ENCODE measurements at regions not wholly inside any gene's neighbourhood (a gene's known extent, or its start where the extent isn't known, plus 50 kb on each side); places are given as distances from the start of the nearest gene placed in this dataset.

DNA sequence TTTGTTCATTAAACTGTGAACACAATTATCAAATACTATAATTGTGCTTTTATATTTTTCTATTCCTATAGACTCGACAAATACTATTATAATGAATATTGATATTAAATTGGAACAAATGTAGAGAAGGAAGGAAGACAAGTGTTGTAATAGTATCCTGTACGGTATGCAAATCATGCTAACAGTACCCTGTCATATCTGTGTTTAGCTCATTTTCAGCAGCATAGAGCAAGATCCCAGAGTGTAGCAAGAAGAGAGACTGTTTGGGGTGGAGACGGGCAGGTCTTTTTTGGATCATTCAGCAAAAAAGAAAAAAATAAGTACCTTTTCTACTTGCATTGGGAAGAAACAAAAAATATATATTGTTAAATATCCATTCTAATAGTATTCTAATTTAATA is 224.1 kb downstream of the TPRG1 start (continued):
- TF ChIP-seq, protein P1, sequence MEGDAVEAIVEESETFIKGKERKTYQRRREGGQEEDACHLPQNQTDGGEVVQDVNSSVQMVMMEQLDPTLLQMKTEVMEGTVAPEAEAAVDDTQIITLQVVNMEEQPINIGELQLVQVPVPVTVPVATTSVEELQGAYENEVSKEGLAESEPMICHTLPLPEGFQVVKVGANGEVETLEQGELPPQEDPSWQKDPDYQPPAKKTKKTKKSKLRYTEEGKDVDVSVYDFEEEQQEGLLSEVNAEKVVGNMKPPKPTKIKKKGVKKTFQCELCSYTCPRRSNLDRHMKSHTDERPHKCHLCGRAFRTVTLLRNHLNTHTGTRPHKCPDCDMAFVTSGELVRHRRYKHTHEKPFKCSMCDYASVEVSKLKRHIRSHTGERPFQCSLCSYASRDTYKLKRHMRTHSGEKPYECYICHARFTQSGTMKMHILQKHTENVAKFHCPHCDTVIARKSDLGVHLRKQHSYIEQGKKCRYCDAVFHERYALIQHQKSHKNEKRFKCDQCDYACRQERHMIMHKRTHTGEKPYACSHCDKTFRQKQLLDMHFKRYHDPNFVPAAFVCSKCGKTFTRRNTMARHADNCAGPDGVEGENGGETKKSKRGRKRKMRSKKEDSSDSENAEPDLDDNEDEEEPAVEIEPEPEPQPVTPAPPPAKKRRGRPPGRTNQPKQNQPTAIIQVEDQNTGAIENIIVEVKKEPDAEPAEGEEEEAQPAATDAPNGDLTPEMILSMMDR (IDR thresholded peaks at IDR 0.05): no peak
- TF ChIP-seq, protein P2, sequence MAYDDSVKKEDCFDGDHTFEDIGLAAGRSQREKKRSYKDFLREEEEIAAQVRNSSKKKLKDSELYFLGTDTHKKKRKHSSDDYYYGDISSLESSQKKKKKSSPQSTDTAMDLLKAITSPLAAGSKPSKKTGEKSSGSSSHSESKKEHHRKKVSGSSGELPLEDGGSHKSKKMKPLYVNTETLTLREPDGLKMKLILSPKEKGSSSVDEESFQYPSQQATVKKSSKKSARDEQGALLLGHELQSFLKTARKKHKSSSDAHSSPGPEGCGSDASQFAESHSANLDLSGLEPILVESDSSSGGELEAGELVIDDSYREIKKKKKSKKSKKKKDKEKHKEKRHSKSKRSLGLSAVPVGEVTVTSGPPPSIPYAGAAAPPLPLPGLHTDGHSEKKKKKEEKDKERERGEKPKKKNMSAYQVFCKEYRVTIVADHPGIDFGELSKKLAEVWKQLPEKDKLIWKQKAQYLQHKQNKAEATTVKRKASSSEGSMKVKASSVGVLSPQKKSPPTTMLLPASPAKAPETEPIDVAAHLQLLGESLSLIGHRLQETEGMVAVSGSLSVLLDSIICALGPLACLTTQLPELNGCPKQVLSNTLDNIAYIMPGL (CRISPR knock-in tag; IDR thresholded peaks at IDR 0.05; ENCODE audit: borderline replicate concordance): no peak
- TF ChIP-seq CBX8 (IDR thresholded peaks at IDR 0.05) (no peak), GATA3 (IDR thresholded peaks at IDR 0.05; ENCODE audit: borderline replicate concordance) (no peak), ZFP36 (IDR thresholded peaks at IDR 0.05; ENCODE audit: borderline replicate concordance, partially characterized antibody) (no peak), BHLHE40 (IDR thresholded peaks at IDR 0.05; ENCODE audit: low read depth, low read length) (no peak), HOXB13 (CRISPR knock-in tag; IDR thresholded peaks at IDR 0.05; ENCODE audit: low read depth) (no peak), NR3C1 (IDR thresholded peaks at IDR 0.05) (no peak)
- TF ChIP-seq, protein P3, sequence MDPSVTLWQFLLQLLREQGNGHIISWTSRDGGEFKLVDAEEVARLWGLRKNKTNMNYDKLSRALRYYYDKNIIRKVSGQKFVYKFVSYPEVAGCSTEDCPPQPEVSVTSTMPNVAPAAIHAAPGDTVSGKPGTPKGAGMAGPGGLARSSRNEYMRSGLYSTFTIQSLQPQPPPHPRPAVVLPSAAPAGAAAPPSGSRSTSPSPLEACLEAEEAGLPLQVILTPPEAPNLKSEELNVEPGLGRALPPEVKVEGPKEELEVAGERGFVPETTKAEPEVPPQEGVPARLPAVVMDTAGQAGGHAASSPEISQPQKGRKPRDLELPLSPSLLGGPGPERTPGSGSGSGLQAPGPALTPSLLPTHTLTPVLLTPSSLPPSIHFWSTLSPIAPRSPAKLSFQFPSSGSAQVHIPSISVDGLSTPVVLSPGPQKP (IDR thresholded peaks at IDR 0.05; ENCODE audit: low read depth, low read length): no peak

DNA sequence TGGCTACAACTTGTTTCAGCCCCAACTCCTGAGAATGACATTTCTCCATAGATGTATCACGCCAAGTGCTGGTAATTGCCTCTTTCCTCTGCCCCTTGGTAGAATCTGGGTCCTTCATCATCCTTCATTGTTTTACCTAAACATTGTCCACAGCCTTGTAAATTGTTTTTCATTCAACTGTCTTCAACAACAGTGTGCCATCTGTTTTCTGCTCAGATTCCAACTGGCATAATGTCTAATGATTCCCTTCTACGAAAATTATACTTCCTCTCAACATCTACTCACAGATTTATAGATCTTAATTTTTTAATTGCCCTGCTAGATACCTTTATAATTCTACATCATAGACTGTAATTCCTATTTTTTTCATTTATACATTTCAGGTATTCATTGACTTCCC is 226.9 kb downstream of the TPRG1 start:
- 92% methylated on average over 2 of the region's 2 CpGs for WGBS (ENCODE audit: missing lambda C conversion rate)
- no peak overlapping the region for H3K4me2 ChIP-seq
- DNase-seq (ENCODE audit: low read depth in 1 of 2, low spot score in 1 of 2): no peak
- no peaks in the 10 kb centered on the region for H3K9me3 ChIP-seq
- peak overlapping the region in 1 of 2 experiments; percentile 49; a peak in 1 of 6 replicates for H3K27ac ChIP-seq
- no peak for FAIRE-seq
- CTCF ChIA-PET: no interaction called here
- POLR2A ChIA-PET: no interaction called here
- H3K4me3 ChIP-seq: no peak overlapping the region
- peaks cover 7% of the 10 kb centered on the region for H3K4me1 ChIP-seq
- no peak for ATAC-seq
- TF ChIP-seq ZSCAN20 (CRISPR knock-in tag; IDR thresholded peaks at IDR 0.05) (no peak), TFCP2L1 (CRISPR knock-in tag; IDR thresholded peaks at IDR 0.05) (no peak), RARB (CRISPR knock-in tag; IDR thresholded peaks at IDR 0.05) (no peak), FOSB (CRISPR knock-in tag; IDR thresholded peaks at IDR 0.05) (no peak), HEYL (CRISPR knock-in tag; IDR thresholded peaks at IDR 0.05) (no peak), TP53 (CRISPR knock-in tag; IDR thresholded peaks at IDR 0.05) (no peak), ZNF302 (CRISPR knock-in tag; IDR thresholded peaks at IDR 0.05) (no peak)
- TF ChIP-seq, protein P4, sequence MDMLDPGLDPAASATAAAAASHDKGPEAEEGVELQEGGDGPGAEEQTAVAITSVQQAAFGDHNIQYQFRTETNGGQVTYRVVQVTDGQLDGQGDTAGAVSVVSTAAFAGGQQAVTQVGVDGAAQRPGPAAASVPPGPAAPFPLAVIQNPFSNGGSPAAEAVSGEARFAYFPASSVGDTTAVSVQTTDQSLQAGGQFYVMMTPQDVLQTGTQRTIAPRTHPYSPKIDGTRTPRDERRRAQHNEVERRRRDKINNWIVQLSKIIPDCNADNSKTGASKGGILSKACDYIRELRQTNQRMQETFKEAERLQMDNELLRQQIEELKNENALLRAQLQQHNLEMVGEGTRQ (IDR thresholded peaks at IDR 0.05): no peak
- TF ChIP-seq, protein P5, sequence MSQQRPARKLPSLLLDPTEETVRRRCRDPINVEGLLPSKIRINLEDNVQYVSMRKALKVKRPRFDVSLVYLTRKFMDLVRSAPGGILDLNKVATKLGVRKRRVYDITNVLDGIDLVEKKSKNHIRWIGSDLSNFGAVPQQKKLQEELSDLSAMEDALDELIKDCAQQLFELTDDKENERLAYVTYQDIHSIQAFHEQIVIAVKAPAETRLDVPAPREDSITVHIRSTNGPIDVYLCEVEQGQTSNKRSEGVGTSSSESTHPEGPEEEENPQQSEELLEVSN (IDR thresholded peaks at IDR 0.05; ENCODE audit: borderline replicate concordance, low read depth): no peak
- TF ChIP-seq, protein P6, sequence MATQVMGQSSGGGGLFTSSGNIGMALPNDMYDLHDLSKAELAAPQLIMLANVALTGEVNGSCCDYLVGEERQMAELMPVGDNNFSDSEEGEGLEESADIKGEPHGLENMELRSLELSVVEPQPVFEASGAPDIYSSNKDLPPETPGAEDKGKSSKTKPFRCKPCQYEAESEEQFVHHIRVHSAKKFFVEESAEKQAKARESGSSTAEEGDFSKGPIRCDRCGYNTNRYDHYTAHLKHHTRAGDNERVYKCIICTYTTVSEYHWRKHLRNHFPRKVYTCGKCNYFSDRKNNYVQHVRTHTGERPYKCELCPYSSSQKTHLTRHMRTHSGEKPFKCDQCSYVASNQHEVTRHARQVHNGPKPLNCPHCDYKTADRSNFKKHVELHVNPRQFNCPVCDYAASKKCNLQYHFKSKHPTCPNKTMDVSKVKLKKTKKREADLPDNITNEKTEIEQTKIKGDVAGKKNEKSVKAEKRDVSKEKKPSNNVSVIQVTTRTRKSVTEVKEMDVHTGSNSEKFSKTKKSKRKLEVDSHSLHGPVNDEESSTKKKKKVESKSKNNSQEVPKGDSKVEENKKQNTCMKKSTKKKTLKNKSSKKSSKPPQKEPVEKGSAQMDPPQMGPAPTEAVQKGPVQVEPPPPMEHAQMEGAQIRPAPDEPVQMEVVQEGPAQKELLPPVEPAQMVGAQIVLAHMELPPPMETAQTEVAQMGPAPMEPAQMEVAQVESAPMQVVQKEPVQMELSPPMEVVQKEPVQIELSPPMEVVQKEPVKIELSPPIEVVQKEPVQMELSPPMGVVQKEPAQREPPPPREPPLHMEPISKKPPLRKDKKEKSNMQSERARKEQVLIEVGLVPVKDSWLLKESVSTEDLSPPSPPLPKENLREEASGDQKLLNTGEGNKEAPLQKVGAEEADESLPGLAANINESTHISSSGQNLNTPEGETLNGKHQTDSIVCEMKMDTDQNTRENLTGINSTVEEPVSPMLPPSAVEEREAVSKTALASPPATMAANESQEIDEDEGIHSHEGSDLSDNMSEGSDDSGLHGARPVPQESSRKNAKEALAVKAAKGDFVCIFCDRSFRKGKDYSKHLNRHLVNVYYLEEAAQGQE (IDR thresholded peaks at IDR 0.05): no peak
- TF ChIP-seq, protein P7, sequence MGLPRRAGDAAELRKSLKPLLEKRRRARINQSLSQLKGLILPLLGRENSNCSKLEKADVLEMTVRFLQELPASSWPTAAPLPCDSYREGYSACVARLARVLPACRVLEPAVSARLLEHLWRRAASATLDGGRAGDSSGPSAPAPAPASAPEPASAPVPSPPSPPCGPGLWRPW (IDR thresholded peaks at IDR 0.05): no peak

Measured in A549 (cell line).